DOHH2 (cell line): ENCODE measurements at regions not wholly inside any gene's neighbourhood (a gene's known extent, or its start where the extent isn't known, plus 50 kb on each side); places are given as distances from the start of the nearest gene placed in this dataset.

Source experiments
- H3F3A ChIP-seq: fragments of 200-600 bp; sonication (generic), shearing (Covaris generic); 2 replicates; pipeline ENCODE4 v1.6.0; 2016; ENCODE audit warnings: antibody characterized with exemption, mild to moderate bottlenecking; ENCODE audit not compliant: control insufficient read depth, insufficient read depth
- H3K27ac ChIP-seq: fragments of 200-600 bp; sonication (generic); 2 replicates; pipeline ENCODE4 v1.5.1; 2014; ENCODE audit warnings: low read depth, mild to moderate bottlenecking, low read length, moderate library complexity
- H3K27me3 ChIP-seq: fragments of 200-600 bp; sonication (generic); 2 replicates; pipeline ENCODE4 v1.6.1; 2014; ENCODE audit warnings: mild to moderate bottlenecking, low read length, mixed read lengths; ENCODE audit not compliant: control insufficient read depth
- H3K36me3 ChIP-seq: fragments of 200-600 bp; sonication (generic); 2 replicates; pipeline ENCODE4 v1.6.1; 2014; ENCODE audit warnings: mild to moderate bottlenecking, low read length, moderate library complexity, mixed read lengths; ENCODE audit not compliant: control insufficient read depth
- H3K4me1 ChIP-seq: fragments of 200-600 bp; sonication (generic); 2 replicates; pipeline ENCODE4 v1.6.1; 2014; ENCODE audit warnings: mild to moderate bottlenecking, low read length, mixed read lengths; ENCODE audit not compliant: control insufficient read depth
- H3K4me2 ChIP-seq: fragments of 200-600 bp; sonication (generic); 2 replicates; pipeline ENCODE4 v1.6.0; 2014; ENCODE audit warnings: mild to moderate bottlenecking, low read length, moderate library complexity
- H3K4me3 ChIP-seq: fragments of 200-600 bp; sonication (generic); 2 replicates; pipeline ENCODE4 v1.5.1; 2014; ENCODE audit warnings: mild to moderate bottlenecking, low read length, mixed read lengths
- H3K79me2 ChIP-seq: fragments of 200-600 bp; sonication (generic); 2 replicates; pipeline ENCODE4 v1.6.1; 2014; ENCODE audit warnings: mild to moderate bottlenecking, low read length, mixed read lengths; ENCODE audit not compliant: control insufficient read depth
- H3K9me2 ChIP-seq: fragments of 200-600 bp; sonication (generic); replicated peaks from 2 replicates; pipeline ENCODE4 v1.6.1; 2014; ENCODE audit warnings: mild to moderate bottlenecking, low read length, mixed read lengths; ENCODE audit not compliant: control insufficient read depth
- H3K9me3 ChIP-seq: fragments of 200-600 bp; sonication (generic); 2 replicates; pipeline ENCODE4 v1.6.1; 2014; ENCODE audit warnings: antibody characterized with exemption, low read length, mixed read lengths; ENCODE audit not compliant: control insufficient read depth, insufficient read depth
- H4K20me1 ChIP-seq: fragments of 200-600 bp; sonication (generic); 2 replicates; pipeline ENCODE4 v1.6.0; 2014; ENCODE audit warnings: low read depth, mild to moderate bottlenecking, antibody characterized with exemption, low read length, moderate library complexity; ENCODE audit not compliant: control insufficient read depth, insufficient read depth
- EZH2phosphoT487 ChIP-seq: fragments of 200-600 bp; sonication (generic); IDR thresholded peaks from 2 replicates; pipeline ENCODE4 v1.6.1; 2017; ENCODE audit warnings: borderline replicate concordance, mild to moderate bottlenecking, antibody characterized with exemption, low read length, moderate library complexity, mixed read lengths
- TF ChIP-seq, protein P1 (sequence below): fragments of 200-600 bp; sonication (generic); IDR thresholded peaks from one replicate; pipeline ENCODE4 v1.5.1; 2014; ENCODE audit warnings: antibody characterized with exemption, mild to moderate bottlenecking, low read depth, low read length; ENCODE audit not compliant: poor library complexity, severe bottlenecking

DNA sequence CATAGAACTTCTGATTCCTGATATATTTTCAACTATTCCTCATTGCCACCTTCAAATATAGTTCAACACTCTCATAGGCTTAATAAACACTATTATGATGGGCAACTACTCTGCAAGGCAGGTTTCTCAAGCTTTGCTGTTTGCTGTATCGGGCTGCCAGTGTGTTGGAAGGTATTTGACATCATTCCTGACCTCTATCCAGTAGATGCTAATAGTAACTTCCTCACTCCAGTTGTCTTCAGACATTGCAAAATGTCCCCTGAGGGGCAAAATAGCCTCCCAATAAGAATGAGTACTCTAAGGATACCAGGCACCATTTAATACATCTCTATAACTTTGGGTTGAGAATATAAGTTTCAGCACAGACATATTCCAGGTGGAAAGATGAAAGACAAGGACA lies 147.5 kb upstream of the PFN2 start:
- peaks cover 4% of the 10 kb centered on the region for H3K27me3 ChIP-seq
- no peak overlapping the region for H3K27ac ChIP-seq
- 0 out of 2 replicates have a peak, but pooled peaks cover 3% of the 10 kb centered on the region for H3F3A ChIP-seq
- no peaks in the 10 kb centered on the region for H3K9me2 ChIP-seq
- no peaks in the 10 kb centered on the region for H3K79me2 ChIP-seq
- H3K4me2 ChIP-seq: no peak overlapping the region
- TF ChIP-seq, protein P1, sequence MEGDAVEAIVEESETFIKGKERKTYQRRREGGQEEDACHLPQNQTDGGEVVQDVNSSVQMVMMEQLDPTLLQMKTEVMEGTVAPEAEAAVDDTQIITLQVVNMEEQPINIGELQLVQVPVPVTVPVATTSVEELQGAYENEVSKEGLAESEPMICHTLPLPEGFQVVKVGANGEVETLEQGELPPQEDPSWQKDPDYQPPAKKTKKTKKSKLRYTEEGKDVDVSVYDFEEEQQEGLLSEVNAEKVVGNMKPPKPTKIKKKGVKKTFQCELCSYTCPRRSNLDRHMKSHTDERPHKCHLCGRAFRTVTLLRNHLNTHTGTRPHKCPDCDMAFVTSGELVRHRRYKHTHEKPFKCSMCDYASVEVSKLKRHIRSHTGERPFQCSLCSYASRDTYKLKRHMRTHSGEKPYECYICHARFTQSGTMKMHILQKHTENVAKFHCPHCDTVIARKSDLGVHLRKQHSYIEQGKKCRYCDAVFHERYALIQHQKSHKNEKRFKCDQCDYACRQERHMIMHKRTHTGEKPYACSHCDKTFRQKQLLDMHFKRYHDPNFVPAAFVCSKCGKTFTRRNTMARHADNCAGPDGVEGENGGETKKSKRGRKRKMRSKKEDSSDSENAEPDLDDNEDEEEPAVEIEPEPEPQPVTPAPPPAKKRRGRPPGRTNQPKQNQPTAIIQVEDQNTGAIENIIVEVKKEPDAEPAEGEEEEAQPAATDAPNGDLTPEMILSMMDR: no peak
- no peak for TF ChIP-seq EZH2phosphoT487
- H3K36me3 ChIP-seq: no peaks in the 10 kb centered on the region
- no peaks in the 10 kb centered on the region for H3K9me3 ChIP-seq
- no peak overlapping the region for H3K4me3 ChIP-seq
- H3K4me1 ChIP-seq: peaks cover 10% of the 10 kb centered on the region
- no peaks in the 10 kb centered on the region for H4K20me1 ChIP-seq

DNA sequence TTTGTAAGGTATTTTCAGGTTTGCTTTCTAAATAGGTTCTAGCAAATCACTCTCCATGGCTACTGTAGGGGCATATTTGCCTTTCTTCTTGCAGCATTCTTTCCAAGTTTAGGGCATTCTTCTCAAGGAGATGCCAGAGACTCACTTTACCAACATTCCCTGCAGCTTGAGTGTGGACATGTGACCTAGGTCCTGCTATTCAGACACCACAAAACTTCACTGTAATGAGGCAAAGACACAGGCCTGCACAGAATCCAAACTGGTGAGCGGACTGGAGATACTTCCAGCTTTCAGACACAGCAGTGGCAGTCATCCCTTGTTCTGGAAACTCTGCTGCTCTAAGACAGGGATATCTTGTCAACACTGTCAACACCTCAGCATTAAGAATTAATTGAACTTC lies 146.4 kb upstream of the PFN2 start:
- TF ChIP-seq EZH2phosphoT487: no peak
- TF ChIP-seq, protein P1: no peak
- Histone ChIP-seq H3K4me1 (no peaks in the 10 kb centered on the region), H4K20me1 (no peaks in the 10 kb centered on the region), H3F3A (no peaks in the 10 kb centered on the region), H3K27ac (no peak overlapping the region), H3K79me2 (no peaks in the 10 kb centered on the region), H3K9me2 (no peaks in the 10 kb centered on the region), H3K4me2 (no peak overlapping the region), H3K36me3 (no peaks in the 10 kb centered on the region), H3K27me3 (peaks cover 4% of the 10 kb centered on the region), H3K9me3 (no peaks in the 10 kb centered on the region), H3K4me3 (no peak overlapping the region)

DNA sequence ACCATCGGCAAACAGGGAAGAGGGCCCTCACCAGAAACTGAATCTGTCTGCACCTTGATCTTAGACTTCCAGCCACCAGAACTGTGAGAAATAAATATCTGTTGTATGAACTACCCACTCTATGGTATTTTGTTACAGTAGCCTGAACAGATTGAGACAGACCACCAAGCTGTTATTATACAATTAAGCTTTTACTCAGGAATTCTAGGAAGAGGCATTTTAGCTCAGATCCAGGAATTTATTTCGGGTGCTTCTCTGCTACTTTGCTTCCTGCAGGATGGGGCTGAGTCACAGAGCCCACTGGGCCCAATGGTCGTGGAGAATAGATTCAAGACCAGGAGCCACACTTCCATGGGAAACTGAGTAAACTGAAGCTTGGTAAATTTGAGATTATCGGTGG lies 145.5 kb upstream of the PFN2 start:
- H3K9me3 ChIP-seq: no peaks in the 10 kb centered on the region
- H3K9me2 ChIP-seq: no peaks in the 10 kb centered on the region
- H3K4me1 ChIP-seq: no peaks in the 10 kb centered on the region

More for the DNA sequence above, 145.5 kb upstream of the PFN2 start:
- Histone ChIP-seq H3F3A (no peaks in the 10 kb centered on the region), H4K20me1 (no peaks in the 10 kb centered on the region), H3K27me3 (peaks cover 4% of the 10 kb centered on the region), H3K4me2 (no peak overlapping the region), H3K27ac (no peak overlapping the region), H3K4me3 (no peak overlapping the region), H3K79me2 (no peaks in the 10 kb centered on the region), H3K36me3 (no peaks in the 10 kb centered on the region)
- TF ChIP-seq, protein P1: no peak
- TF ChIP-seq EZH2phosphoT487: no peak
